Activated CD4-positive, alpha-beta T cell treated with anti-CD3 and anti-CD28 coated beads, Interleukin-2, amount 50 U/mL, for 1 hour (primary cell): ENCODE measurements at regions not wholly inside any gene's neighbourhood (a gene's known extent, or its start where the extent isn't known, plus 50 kb on each side); places are given as distances from the start of the nearest gene placed in this dataset.
"Not testable (repeated sequence)": the region's sequence is repeated elsewhere in the genome, so short reads cannot be mapped to it uniquely, and the experiment has no call there.

ENCODE experiments used
- DNase-seq: peaks from one replicate; pipeline ENCODE4 v3.0.0-alpha.2; 2020

DNA sequence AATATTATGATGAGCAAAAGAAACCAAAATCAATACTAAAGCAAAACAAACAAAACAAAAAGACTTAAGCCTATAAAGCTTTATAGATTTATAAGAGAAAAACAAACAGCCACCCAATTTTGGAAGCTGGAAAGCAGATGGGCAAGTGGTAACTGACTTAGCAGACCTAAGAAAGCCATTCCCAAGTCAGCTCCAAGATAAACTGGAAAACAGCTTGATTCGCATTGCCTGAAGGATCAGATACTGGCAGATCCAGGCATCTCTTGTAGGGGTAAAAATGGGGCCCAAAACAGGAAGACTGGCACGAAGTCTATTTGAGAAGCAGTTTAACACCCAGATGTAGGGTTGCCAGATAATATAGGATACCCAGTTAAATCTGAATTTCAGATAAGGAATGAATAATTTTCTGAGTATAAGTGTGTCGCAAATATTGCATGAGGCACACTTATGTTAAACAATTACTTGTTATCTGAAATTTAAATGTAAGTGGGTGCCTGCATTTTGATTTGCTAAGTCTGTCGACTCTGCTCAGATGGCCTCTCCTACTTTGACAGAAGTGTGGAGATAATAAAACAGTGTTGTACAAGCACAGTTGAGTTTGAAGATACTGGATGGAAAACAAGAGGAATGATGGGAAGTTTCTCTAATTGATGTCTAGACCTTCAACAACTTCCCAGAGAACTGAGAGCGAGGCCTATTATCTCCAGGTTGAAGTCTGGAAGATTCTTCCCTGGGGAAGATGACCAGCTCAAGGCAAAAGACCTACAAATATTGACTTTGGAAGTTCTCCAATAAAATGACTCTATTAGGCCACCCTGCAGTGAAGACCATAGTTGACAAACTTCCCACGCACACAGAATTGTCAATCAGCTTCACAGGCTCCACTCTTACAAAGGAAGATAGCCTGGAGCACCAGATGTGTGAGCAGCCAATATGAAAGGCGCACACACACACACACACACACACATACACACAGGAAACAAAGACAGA is 113.4 kb downstream of the FAM50B start:
- no peak for DNase-seq

DNA sequence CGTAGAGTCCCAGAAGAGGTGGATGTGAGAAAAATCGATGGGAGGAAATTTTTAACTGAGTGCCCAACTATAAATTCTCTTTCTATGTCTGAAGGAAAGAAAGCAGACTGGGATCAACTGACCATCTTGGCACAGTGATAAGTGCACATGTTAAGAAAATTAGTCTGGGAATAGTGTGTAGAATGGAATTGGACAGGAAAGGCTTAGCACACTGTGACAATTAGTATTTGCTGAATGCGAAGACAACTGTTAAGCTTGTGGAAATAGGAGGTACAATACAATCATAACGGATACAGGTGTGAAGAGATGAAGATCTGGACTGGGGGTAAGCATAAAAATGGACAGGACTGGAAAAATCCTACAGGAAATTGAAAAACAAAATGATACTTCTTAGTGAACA is 114.3 kb downstream of the FAM50B start:
- DNase-seq: no peak

DNA sequence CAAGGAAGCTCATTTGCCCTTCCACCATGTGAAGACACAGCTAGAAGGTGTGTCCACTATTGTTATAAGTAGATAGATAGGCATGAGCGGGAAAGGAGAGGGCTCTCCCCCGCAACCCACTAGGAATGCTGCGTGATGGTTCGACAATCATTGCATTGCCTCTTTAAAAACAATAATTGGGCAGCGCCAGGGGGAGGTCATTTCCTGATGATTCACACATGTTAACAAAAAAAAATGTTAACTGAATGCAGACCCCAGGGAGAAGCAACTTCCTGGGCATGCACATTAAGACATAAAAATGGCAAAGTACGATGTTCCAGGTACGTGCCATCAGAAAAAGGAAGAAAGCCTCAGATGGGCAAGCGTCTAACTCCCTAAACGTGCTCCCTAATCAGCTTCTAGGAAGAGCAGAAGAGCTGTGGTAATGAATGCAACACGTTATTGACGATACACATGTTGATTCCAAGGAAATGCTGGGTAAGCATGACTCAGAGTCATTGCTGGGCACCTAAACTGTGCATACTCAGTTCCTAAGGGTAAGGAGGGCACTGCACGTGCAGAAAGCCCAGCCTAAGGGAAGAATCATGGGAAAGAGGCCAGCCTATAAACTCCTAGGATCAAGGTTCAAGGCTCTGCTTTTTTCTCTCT is 113.7 kb downstream of the FAM217A start:
- DNase-seq: no peak

- no peak for DNase-seq
Measured at GRCh38 chr6:3966426-3966825, 112.5 kb downstream of the FAM217A start.

GRCh38 chr6:3970097-3970496 is 108.8 kb downstream of the FAM217A start:
- DNase-seq: no peak

GRCh38 chr6:3973152-3973551 is 105.8 kb downstream of the FAM217A start:
- not testable (repeated sequence) for DNase-seq

GRCh38 chr6:3977875-3978711 is 100.8 kb downstream of the FAM217A start:
- DNase-seq: peak; percentile 34

- not testable (repeated sequence) for DNase-seq
Measured at GRCh38 chr6:3978966-3979365, 100.0 kb downstream of the FAM217A start.

GRCh38 chr6:3981917-3982316 is 97.0 kb downstream of the FAM217A start:
- DNase-seq: no peak

DNA sequence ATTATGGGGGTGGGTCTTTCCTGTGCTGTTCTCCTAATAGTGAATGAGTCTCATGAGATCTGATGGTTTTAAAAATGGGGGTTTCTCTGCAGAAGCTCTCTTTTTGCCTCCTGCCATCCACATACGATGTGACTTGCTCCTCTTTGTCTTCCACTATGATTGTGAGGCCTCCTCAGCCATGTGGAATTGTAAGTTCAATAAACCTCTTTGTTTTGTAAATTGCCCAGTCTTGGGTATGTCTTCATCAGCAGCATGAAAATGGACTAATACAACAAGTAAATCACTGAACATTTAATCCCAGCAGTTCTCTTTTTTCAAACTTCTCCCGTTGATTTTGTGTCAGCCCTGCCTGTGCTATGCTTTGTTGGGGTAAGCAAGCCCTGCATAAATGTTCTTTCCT is 95.2 kb downstream of the FAM217A start:
- DNase-seq: no peak

- no peak for DNase-seq
Measured at GRCh38 chr6:3984494-3984893, 94.4 kb downstream of the FAM217A start.

- DNase-seq: no peak
Measured at GRCh38 chr6:3986241-3986640, 92.7 kb downstream of the FAM217A start.

DNA sequence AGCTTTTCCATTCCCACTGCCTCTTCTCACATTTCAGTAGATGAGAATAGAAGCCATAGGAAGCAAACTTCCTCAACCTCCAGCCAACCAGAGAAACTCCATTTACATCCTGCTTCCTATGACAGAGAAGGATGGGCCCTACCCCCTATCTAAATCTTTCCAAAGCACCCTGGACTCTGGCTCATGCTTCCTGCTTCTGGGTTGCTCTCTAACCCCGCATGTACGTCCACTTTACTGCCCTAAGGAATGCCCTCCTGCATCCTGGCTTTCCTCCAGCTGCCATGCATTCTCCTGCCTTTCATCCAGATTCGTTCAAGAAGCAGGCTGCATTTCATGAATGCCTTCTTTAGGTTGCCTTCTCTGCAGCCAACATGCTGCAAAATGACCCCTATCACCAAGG is 91.9 kb downstream of the FAM217A start:
- no peak for DNase-seq

DNA sequence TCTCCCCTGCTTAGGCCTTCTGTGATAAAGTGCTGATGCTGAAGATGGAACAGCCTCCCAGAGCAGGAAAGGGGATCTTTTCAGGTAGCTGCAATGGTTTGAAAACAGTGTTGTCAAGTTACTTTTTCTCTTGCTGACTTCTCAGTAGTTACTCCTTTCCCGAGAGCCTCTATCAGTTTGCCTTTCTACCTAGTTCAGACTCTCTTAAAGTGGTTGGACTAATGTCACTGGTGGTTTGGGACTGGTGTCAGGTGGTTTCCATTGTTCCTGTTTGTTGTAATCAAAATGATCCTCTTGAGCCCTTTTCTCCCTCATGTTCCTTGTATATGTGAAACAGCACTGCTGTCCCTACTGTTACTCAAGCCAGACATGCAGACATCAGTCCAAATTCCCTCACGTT is 91.4 kb downstream of the FAM217A start:
- no peak for DNase-seq

- DNase-seq: peak; percentile 71
Measured at GRCh38 chr6:3990692-3991491, 88.0 kb downstream of the FAM217A start.

DNA sequence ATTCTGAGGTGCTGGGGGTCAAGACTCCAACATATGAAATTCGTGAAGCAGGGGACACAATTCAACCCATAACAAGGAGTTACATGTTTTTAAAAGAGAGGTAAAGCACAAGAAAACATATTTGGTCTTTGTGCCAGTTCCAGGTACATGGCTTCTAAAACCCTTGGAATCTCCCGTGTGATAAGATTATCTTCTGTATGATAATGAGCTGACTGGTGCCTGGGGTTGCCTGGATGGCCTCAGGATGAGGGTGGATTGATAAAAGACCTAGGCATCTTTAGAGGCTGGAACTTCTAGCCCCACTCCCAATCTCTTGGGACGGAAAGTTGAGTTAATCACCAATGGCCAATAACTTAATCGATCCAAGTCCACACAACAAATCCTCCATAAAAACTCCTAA is 87.0 kb downstream of the FAM217A start:
- no peak for DNase-seq

GRCh38 chr6:3996349-3996748 is 82.6 kb downstream of the FAM217A start:
- no peak for DNase-seq

GRCh38 chr6:3997177-3997770 is 81.7 kb downstream of the FAM217A start:
- DNase-seq: no peak

DNA sequence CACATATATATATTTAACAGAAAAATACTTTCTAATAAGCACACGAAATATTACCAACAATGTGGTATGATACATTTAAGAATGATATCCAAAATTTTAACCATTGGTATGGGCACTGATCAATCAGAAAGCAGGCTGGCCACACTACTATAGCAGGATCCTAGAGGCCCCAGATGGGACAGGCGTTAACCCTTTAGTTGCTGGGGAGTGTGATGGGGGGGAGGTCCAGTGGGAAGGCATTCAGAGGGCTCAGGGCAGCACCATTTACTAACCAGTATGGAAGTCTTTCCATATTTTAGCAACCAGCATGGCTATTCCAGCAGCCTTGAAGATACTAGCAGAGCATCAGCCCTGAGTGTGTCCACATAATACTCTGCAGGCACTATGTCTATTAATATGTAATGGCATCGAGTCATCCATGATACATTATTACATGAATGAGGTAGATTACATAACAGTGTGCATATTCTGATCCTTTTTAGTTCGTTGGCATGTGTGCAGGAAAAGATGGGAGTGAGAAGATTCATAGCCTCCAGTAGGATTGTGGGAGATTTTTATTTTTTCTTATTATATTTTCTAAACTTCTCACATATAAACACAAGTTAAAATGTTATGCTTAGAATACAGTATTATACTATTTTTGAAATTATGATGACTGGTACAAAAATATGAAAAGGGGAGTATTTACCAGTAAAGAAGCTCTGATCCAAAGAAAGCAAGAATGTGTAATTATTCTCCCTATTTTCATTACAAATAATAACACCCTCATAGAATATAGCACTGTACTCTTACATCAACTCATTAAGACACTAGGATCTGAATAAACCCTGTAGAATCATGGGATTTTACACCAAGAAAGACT is 78.9 kb downstream of the FAM217A start:
- no peak for DNase-seq

DNA sequence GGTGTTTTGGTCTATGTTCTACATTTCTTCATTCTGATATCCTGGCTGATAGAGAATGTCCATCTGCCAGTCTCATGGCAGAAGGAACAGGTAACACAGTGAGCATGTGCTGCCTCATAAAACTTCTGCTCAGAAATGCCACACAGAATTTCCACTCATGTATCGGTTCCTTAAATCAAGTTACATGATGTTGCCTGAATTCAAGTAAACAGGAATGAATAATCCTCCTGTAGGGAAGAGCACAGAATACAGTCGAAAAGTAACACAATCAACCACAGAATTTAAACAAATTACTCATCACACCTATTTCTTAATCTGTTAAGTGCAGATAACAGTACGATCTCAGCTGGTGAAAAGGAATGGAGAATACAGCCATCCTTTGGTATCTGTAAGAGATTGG is 74.7 kb downstream of the FAM217A start:
- no peak for DNase-seq
